ENCODE measurements at regions not wholly inside any gene's neighbourhood (a gene's known extent, or its start where the extent isn't known, plus 50 kb on each side); places are given as distances from the start of the nearest gene placed in this dataset.

- TF ChIP-seq POLR2AphosphoS5 (IDR thresholded peaks at IDR 0.05; ENCODE audit: low read depth, low read length) (no peak), TAF1 (IDR thresholded peaks at IDR 0.05; ENCODE audit: low read depth, low read length) (no peak), POLR2A (IDR thresholded peaks at IDR 0.05; ENCODE audit: low read depth, low read length) (no peak), SPI1 (IDR thresholded peaks at IDR 0.05; ENCODE audit: low read depth, low read length) (no peak)
These were observed 422.1 kb downstream of the GJA1 start for GRCh38 chr6:121857551-121857950.
